Omental fat pad (tissue), 3 donors: ENCODE measurements at regions not wholly inside any gene's neighbourhood (a gene's known extent, or its start where the extent isn't known, plus 50 kb on each side); places are given as distances from the start of the nearest gene placed in this dataset.

Experiments used
- ATAC-seq: fragments of 150-250 bp; one replicate; pipeline ENCODE4 v1.9.1; 2016; ENCODE audit warnings: mild to moderate bottlenecking, moderate library complexity; ENCODE audit not compliant: low FRiP score
- DNase-seq: peaks from one replicate; pipeline ENCODE4 v3.0.0-alpha.2; 2019; ENCODE audit warnings: low spot score
- TF ChIP-seq, protein P1 (sequence below), 3 donors: fragments of 450-650 bp; IDR thresholded peaks; one replicate each; pipeline ENCODE4 v1.5.1; 2016 to 2017; ENCODE audit warnings: antibody characterized with exemption in 3 of 3, mild to moderate bottlenecking in 3 of 3, moderate library complexity in 2 of 3

DNA sequence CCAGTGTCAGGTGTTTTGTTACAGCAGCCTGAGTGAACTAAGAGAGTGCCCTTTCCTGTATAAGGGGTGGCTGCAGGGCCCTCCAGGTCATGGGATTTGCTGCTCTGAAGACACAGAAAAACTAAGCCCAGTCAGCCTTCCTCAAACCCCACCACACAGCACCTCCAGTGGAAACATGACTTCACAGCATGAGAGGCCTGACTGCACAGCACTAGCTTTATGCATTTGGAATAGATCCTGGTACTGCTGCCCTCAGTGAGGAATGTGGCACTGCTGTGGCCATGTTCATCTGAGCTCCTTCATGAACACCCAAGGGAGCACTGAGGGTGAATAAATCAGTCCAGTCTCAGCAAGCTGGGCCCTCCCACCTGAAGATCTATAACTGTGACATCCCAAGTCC, 296.1 kb upstream of the FOXQ1 start:
- TF ChIP-seq, protein P1, sequence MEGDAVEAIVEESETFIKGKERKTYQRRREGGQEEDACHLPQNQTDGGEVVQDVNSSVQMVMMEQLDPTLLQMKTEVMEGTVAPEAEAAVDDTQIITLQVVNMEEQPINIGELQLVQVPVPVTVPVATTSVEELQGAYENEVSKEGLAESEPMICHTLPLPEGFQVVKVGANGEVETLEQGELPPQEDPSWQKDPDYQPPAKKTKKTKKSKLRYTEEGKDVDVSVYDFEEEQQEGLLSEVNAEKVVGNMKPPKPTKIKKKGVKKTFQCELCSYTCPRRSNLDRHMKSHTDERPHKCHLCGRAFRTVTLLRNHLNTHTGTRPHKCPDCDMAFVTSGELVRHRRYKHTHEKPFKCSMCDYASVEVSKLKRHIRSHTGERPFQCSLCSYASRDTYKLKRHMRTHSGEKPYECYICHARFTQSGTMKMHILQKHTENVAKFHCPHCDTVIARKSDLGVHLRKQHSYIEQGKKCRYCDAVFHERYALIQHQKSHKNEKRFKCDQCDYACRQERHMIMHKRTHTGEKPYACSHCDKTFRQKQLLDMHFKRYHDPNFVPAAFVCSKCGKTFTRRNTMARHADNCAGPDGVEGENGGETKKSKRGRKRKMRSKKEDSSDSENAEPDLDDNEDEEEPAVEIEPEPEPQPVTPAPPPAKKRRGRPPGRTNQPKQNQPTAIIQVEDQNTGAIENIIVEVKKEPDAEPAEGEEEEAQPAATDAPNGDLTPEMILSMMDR (IDR thresholded peaks at IDR 0.05), result no peak
- no peak for DNase-seq
- ATAC-seq, result no peak

DNA sequence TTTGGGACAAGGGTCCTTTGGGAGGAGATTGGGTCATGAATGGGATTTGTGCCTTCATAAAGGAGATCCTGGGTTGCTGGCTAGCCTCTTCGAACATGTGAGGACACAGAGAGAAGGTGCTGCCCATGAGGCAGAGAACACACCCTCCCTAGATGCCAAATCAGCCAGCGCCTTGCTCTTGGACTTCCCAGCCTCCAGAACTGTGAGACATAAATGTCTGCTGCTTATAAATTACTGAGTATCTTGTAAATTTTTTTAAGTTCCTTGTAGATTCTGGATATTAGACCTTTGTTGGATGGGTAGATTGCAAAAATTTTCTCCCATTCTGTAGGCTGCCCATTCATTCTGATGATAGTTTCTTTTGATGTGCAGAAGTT, 297.5 kb upstream of the FOXQ1 start:
- DNase-seq (no peak), ATAC-seq (no peak)
- TF ChIP-seq, protein P1 (IDR thresholded peaks at IDR 0.05), result no peak

DNA sequence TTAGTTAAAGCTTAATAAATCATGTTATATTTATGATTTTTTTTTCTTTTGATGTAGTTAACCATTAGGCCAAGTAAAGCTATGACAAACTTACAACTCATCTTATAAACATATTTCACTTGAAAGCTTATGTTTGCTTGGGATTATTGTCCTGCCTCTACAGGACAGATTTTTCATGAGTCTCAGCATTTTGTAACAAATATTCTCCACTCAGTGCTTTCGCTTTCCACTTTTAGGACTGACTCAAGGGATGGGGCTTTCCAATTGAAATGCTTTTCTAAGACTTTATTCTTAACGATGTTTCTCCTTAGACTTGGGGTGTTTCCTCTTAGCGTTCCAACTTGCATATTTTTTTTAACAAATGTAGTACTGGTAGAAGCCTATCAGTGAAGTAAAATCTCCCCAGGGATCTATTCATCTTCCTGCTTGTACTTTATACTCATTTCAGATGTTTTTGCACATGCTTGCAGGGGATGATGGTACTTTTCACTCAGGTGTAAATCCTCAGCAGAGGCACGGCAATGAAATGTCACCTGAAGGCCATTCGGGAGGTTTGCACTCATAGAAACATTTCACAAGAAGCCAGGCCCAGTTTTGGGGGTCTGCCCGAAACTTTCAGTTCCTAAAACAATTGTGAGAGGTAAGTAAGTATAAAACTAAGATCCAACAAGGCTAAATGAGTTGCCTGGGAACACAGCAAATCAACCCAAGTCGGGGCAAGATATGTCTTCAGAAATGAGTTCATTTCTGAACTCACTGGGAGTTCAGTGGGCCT, 298.1 kb upstream of the FOXQ1 start:
- no peak for DNase-seq
- ATAC-seq, result no peak
- TF ChIP-seq, protein P1 (IDR thresholded peaks at IDR 0.05), result no peak

DNA sequence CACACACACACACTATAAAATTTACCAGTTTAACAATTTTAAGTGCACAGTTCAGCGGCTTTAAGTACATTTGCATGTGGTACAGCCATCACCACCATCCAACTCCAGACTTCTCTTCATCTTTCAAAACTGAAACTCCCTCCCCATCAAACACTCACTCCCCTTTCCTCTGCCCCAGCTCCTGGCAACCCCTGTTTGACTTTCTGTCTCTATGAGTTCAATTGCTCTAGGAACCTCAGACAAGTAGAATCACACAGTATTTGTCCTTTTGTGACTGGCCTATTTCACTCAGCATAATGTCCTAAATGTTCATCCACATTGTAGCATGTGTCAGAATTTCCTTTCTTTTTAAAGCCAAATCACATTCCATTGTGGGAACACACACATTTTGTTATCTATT, 302.8 kb upstream of the FOXQ1 start:
- ATAC-seq (no peak), DNase-seq (no peak)

DNA sequence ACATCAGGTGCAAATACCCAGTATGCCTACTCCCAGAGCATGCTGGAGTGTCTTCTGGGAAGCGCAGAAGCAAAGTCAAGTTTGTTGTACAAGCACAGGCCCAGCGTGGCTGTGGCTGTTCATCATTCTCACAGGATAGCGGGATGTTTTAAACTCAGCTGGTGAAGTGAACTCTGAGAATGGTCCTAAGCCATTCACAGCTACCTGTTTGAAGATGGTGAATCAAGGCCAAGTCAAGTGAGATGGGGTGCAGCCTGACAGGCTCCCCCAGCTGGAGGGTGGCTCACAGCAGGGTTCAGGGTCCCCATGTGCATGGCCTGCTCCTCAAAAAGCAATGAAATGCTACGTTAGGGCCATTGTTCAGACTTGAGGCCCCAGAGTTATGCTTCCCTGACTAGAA, 304.7 kb upstream of the FOXQ1 start:
- TF ChIP-seq, protein P1 (IDR thresholded peaks at IDR 0.05), result no peak
- ATAC-seq (no peak), DNase-seq (no peak)

More for the DNA sequence above, 302.8 kb upstream of the FOXQ1 start:
- TF ChIP-seq, protein P1 (IDR thresholded peaks at IDR 0.05), result no peak

DNA sequence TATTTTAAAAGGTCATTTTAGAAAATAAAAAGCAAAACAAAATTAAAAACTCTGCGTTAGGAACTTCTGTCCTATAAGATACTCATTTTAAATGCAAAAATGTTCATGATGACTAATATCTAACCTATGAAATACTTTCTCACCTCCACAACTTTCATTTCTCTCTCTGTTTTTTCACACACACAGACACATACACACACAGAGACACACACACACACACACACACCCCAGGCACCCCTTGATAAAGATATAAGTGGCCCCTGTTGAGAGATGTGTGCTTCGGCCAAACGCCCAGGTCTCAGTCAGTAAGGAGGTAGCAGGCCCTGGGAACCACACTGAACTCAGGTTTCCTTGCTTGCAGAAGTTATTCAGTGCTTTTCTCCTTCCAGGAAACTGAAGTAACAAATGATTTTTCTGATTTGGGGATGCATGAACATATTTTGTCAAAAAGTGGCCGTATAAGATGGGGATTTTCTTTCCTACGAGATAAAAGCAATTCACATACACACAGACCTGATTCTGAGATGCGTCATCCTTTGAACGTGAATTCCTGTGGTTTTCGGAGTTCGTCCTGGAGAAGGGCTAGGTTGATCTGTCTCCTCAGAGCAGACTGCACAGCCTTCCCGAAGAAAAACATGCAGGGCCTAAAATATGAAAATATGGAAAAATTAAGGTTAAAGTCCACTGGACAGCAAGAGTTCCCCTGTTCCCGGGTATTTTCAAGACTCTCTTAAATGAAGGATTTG, 306.8 kb upstream of the FOXQ1 start:
- ATAC-seq (no peak), DNase-seq (no peak)
- TF ChIP-seq, protein P1 (IDR thresholded peaks at IDR 0.05), result no peak
